GM21619 (cell line): ENCODE measurements at regions not wholly inside any gene's neighbourhood (a gene's known extent, or its start where the extent isn't known, plus 50 kb on each side); places are given as distances from the start of the nearest gene placed in this dataset.

ENCODE experiments used
- ATAC-seq: cut with Tn5 transposase; IDR thresholded peaks from one replicate; pipeline ENCODE4 v1.9.1; 2021; ENCODE audit not compliant: unreplicated experiment

- no peak for ATAC-seq
Measured at GRCh38 chr6:164502833-164503232, 806.6 kb downstream of the C6orf118 start.

- no peak for ATAC-seq
Measured at GRCh38 chr6:164495882-164496495, 813.4 kb downstream of the C6orf118 start.

- ATAC-seq = no peak
Measured at GRCh38 chr6:164478426-164478825, 831.0 kb downstream of the C6orf118 start.

DNA sequence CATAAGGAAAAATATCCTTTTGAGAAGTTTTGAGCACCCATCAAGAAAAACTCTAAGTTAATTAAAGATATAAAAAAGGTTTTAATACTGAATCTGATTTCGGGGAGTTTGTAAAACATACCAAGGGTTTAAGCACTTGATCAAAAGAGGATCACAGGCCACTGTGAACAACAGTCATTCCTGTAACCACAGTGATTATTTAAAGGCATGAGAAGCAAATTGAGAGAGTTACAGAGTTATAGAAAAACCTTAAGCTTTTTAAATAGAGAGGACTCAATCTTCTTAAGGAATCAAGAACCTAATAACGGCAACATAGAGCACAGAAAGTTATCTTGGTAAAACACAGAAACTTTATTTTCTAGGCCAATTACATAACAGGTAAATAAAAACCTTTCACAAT is 831.6 kb downstream of the C6orf118 start:
- ATAC-seq = no peak

DNA sequence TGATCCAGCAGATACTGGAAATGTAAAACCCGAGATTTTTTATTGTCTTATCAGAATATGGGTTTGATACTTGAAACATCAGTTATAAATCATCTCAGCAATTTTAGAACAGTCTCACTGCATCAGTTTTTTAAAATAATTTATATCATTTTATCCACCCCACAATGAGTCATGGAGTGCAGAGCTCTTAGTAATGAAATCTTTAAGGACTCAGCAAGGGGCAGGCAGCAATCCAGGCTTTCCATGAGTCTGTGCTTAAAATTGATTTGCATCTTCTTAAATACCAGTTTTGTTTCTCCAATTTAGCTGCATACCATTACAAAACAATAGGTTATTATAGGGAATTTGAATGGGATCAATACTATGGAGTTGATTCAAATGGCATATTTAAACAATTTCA is 832.3 kb downstream of the C6orf118 start:
- no peak for ATAC-seq

GRCh38 chr6:164469276-164469949 is 840.0 kb downstream of the C6orf118 start:
- no peak for ATAC-seq

DNA sequence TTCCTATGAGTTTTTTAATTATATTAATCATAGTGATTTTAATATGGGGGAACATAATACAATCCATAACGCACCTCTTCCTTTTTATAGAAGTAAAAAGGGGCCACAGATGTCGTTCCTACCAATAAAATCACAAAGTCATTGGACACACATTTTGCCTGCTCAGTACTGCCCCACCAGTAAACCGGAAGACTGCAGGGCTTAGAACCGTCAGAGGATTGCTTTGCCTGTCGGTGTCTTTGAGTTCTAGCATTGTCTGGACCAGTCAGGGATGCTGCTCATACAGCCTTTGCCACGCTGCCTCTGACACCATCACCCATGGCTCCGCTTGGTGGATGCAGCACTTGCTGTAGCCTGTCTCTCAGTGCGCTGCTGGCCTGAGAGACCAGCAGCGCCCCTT is 853.6 kb downstream of the C6orf118 start:
- ATAC-seq = no peak

- ATAC-seq = no peak
Measured at GRCh38 chr6:164453835-164454234, 855.6 kb downstream of the C6orf118 start.

DNA sequence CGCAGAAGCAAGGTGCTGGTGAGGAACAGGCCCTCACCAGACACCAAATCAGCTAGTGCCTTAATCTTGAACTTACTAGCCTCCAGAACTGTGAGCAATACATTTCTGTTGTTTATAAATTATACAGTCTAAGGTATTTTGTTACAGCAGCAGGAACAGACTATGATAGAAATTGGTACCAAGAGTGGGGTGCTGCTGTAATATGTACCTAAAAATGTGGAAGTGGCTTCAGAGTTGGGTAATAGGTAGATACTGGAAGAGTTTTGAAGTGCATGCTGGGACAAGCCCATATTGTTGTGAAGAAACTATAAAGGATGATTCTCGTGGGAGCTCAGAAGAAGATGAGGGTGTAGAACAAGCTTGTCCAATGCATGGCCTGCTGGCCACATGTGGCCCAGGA is 866.8 kb downstream of the C6orf118 start:
- no peak for ATAC-seq

DNA sequence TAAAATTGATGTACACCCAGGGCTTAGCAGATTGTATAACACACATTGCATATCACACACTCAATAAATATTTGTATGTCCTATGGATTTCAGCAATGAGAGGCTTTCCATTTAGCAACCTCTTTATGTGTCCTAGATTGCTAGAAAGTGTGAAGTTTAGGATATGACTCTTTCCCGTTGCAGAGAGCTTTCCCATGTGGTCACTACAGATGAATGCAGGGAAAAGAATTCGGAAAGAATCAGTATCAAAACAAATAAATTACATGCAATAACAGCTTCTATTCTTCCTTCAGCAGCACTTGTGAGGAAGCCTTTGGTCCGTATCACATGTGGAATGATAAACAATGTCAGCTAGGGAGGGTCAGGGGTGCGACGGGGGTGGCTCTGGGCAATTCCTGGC is 870.1 kb downstream of the C6orf118 start:
- no peak for ATAC-seq

DNA sequence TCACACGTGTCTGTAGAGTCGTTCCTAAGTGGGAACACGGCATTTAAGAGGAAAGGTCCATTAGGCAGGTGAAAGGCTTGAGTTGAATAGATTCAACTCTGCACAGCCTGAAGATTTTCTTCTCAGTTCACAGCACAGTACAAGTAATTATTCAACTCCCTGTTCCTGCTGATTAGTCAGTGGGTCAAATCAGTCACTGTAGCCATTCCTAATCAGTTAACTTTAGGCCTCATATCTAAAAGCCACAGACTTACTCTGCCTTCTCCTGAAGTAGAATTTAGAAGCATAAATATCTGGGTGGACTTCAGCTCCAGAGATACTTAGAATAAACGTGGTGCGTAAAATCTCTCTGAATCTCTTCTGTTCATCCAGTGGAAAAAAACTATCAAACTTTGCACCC is 872.4 kb downstream of the C6orf118 start:
- no peak for ATAC-seq

- no peak for ATAC-seq
Measured at GRCh38 chr6:164427728-164428402, 881.5 kb downstream of the C6orf118 start.

DNA sequence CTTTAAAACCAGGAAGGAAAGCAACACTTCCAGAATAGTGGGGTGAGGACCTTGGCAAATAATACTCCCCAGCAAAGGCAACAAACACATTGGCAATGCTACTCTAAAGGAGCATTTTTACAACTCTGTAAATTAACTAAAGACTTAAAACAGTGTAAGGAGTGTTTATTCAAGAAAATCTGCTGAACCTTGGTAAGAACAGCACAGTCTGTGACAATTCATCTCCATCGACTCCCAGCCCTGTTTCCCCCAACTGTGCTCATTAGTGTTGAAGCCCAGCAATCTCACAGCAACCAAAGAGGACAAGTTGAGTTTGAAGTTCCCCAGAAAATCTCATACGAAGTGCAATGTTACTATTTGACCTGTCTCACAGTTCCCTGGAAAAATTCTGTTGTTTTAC is 884.9 kb downstream of the C6orf118 start:
- ATAC-seq = no peak

- ATAC-seq = no peak
Measured at GRCh38 chr6:164419099-164419498, 890.3 kb downstream of the C6orf118 start.

- ATAC-seq = no peak
Measured at GRCh38 chr6:164418262-164418588, 891.2 kb downstream of the C6orf118 start.

GRCh38 chr6:164417537-164418261 is 891.7 kb downstream of the C6orf118 start:
- ATAC-seq = no peak

GRCh38 chr6:164415832-164416563 is 893.4 kb downstream of the C6orf118 start:
- ATAC-seq = no peak

DNA sequence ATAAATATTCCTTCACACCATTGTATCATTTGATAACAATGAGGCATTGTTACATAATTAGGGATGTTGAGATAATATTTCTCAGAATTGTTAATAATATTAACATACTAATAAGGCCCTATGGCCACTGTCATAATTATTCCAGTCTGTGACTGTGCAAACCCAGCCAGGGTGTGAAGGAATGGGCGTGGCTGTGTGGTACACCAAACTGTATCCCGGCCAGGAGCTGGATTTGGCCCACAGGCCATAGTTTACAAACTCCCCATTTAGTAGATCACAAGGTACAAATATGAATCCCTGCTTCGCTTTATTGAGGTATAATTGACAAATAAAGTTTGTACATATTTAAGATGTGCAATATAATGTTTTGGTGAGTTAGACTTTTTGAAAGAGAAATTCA is 894.7 kb downstream of the C6orf118 start:
- ATAC-seq = no peak

GRCh38 chr6:164412566-164412965 is 896.8 kb downstream of the C6orf118 start:
- no peak for ATAC-seq

GRCh38 chr6:164410017-164410416 is 899.4 kb downstream of the C6orf118 start:
- no peak for ATAC-seq

DNA sequence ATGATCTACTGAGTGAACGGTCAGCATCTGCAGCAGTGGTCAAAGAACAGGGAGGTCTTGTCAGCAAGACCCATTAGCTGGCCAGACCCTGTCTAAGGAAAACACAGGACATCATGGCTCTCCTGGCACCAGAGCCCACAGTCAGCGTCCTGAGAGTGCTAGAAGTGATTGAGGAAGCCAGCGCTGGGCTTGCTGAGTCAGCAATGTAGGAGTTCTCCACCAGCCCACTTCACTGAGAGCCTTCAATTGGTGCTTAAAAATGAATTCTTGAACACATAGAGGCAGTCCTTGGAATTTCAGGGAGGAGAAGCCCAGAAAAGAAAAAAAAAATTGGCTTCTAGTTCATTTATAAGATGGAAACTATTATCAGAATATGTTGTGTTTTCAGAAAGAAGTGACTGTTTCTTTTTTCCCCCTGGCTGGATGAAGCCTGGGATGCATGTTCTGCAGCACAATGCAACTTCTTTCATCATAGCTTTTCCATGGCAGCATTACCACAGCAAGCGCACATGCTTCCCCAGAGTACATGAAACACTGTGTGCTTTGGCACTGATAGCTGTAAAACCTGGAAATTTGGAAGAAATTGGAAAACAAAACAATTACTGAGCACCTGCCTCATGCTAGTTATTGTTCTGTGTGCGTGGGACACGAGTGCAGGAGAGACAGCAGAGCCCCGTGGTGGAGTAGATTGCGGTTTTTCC is 899.9 kb downstream of the C6orf118 start:
- ATAC-seq = no peak
